ENCODE measurements at regions not wholly inside any gene's neighbourhood (a gene's known extent, or its start where the extent isn't known, plus 50 kb on each side); places are given as distances from the start of the nearest gene placed in this dataset.

GRCh38 chr15:93664213-93664956 is 567.0 kb upstream of the MCTP2 start:
- Histone ChIP-seq H3K9me3 (no peaks in the 10 kb centered on the region), H3K4me3 (no peak overlapping the region), H3K4me1 (ENCODE audit: low read depth) (no peaks in the 10 kb centered on the region), H3K36me3 (ENCODE audit: low read depth) (no peaks in the 10 kb centered on the region)
- DNase-seq (no peak), ATAC-seq (no peak)
- no peak for TF ChIP-seq CTCF (IDR thresholded peaks at IDR 0.05)
- intact Hi-C loops (cut with DNase I, micrococcal nuclease), result no loop called here

- Histone ChIP-seq H3K9me3 (no peaks in the 10 kb centered on the region), H3K4me3 (no peak overlapping the region), H3K36me3 (ENCODE audit: low read depth) (no peaks in the 10 kb centered on the region), H3K4me1 (ENCODE audit: low read depth) (no peaks in the 10 kb centered on the region)
- no peak for TF ChIP-seq CTCF (IDR thresholded peaks at IDR 0.05)
- DNase-seq (no peak), ATAC-seq (no peak)
- intact Hi-C loops (cut with DNase I, micrococcal nuclease), result no loop called here
Observed at GRCh38 chr15:93662162-93662885, 569.0 kb upstream of the MCTP2 start.

- TF ChIP-seq CTCF (IDR thresholded peaks at IDR 0.05), result no peak
- Histone ChIP-seq H3K4me1 (ENCODE audit: low read depth) (no peaks in the 10 kb centered on the region), H3K9me3 (no peaks in the 10 kb centered on the region), H3K4me3 (no peak overlapping the region), H3K36me3 (ENCODE audit: low read depth) (no peaks in the 10 kb centered on the region)
- ATAC-seq, result no peak
- DNase-seq, result no peak
- intact Hi-C loops (cut with DNase I, micrococcal nuclease), result no loop called here
Observed at GRCh38 chr15:93658026-93658816, 569.2 kb upstream of the RGMA start.

- no peak for DNase-seq
- intact Hi-C loops (cut with DNase I, micrococcal nuclease), result no loop called here
- no peak for TF ChIP-seq CTCF (IDR thresholded peaks at IDR 0.05)
- Histone ChIP-seq H3K9me3 (no peaks in the 10 kb centered on the region), H3K4me1 (ENCODE audit: low read depth) (no peaks in the 10 kb centered on the region), H3K4me3 (no peak overlapping the region), H3K36me3 (ENCODE audit: low read depth) (no peaks in the 10 kb centered on the region)
- no peak for ATAC-seq
Observed at GRCh38 chr15:93656041-93656440, 567.0 kb upstream of the RGMA start.

- no peak for TF ChIP-seq CTCF (IDR thresholded peaks at IDR 0.05)
- DNase-seq, result no peak
- no peaks in the 10 kb centered on the region for H3K36me3 ChIP-seq (ENCODE audit: low read depth)
- ATAC-seq, result no peak
- intact Hi-C loops (cut with DNase I, micrococcal nuclease), result no loop called here
- no peaks in the 10 kb centered on the region for H3K9me3 ChIP-seq
- H3K4me1 ChIP-seq (ENCODE audit: low read depth), result no peaks in the 10 kb centered on the region
- no peak overlapping the region for H3K4me3 ChIP-seq
Observed at GRCh38 chr15:93649691-93650235, 560.8 kb upstream of the RGMA start.

All from mucosa of descending colon (tissue), 3 donors.